ENCODE measurements at regions not wholly inside any gene's neighbourhood (a gene's known extent, or its start where the extent isn't known, plus 50 kb on each side); places are given as distances from the start of the nearest gene placed in this dataset.
A peak's percentile ranks its signal among the peaks of the same experiment; 100 is the strongest.

- H3K27ac ChIP-seq (ENCODE audit: low read length) = no peak overlapping the region
- H3K36me3 ChIP-seq (replicated peaks; ENCODE audit: insufficient read depth, low read length) = no peaks in the 10 kb centered on the region
- no peak for DNase-seq
- no peaks in the 10 kb centered on the region for H3K79me2 ChIP-seq (ENCODE audit: low read length)
- no peaks in the 10 kb centered on the region for H3F3A ChIP-seq (ENCODE audit: insufficient read depth, low read length)
- H3K9me3 ChIP-seq (replicated peaks; ENCODE audit: insufficient read depth, low read length) = no peaks in the 10 kb centered on the region
- H3K9me2 ChIP-seq (replicated peaks; ENCODE audit: insufficient read depth, low read length) = no peaks in the 10 kb centered on the region
- H3K9ac ChIP-seq (ENCODE audit: low read length) = no peak overlapping the region
- no peak overlapping the region for H3K4me3 ChIP-seq (ENCODE audit: low read length)
- no peak overlapping the region for H2AFZ ChIP-seq (ENCODE audit: low read length)
- no peaks in the 10 kb centered on the region for H3K4me1 ChIP-seq (ENCODE audit: low read length)
- TF ChIP-seq EZH2phosphoT487 (IDR thresholded peaks at IDR 0.05; ENCODE audit: low read length) (no peak), EZH2 (optimal IDR thresholded peaks at IDR 0.05; ENCODE audit: low read depth, low read length) (no peak)
- TF ChIP-seq, protein P1, sequence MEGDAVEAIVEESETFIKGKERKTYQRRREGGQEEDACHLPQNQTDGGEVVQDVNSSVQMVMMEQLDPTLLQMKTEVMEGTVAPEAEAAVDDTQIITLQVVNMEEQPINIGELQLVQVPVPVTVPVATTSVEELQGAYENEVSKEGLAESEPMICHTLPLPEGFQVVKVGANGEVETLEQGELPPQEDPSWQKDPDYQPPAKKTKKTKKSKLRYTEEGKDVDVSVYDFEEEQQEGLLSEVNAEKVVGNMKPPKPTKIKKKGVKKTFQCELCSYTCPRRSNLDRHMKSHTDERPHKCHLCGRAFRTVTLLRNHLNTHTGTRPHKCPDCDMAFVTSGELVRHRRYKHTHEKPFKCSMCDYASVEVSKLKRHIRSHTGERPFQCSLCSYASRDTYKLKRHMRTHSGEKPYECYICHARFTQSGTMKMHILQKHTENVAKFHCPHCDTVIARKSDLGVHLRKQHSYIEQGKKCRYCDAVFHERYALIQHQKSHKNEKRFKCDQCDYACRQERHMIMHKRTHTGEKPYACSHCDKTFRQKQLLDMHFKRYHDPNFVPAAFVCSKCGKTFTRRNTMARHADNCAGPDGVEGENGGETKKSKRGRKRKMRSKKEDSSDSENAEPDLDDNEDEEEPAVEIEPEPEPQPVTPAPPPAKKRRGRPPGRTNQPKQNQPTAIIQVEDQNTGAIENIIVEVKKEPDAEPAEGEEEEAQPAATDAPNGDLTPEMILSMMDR (IDR thresholded peaks at IDR 0.05; ENCODE audit: low read length) = no peak
- H4K20me1 ChIP-seq (ENCODE audit: insufficient read depth, low read length) = no peaks in the 10 kb centered on the region
- no peak overlapping the region for H3K4me2 ChIP-seq (ENCODE audit: low read depth, low read length)
- no peaks in the 10 kb centered on the region for H3K27me3 ChIP-seq (replicated peaks; ENCODE audit: insufficient read depth, low read length)
Observed at GRCh38 chr11:32310214-32310601, 125.1 kb downstream of the WT1 start.

GRCh38 chr11:32311346-32312065 is 123.8 kb downstream of the WT1 start:
- Histone ChIP-seq H3F3A (ENCODE audit: insufficient read depth, low read length) (no peaks in the 10 kb centered on the region), H3K9me2 (replicated peaks; ENCODE audit: insufficient read depth, low read length) (no peaks in the 10 kb centered on the region), H3K9me3 (replicated peaks; ENCODE audit: insufficient read depth, low read length) (no peaks in the 10 kb centered on the region), H3K4me3 (ENCODE audit: low read length) (no peak overlapping the region), H3K4me2 (ENCODE audit: low read depth, low read length) (no peak overlapping the region), H2AFZ (ENCODE audit: low read length) (no peak overlapping the region), H3K9ac (ENCODE audit: low read length) (no peak overlapping the region), H3K4me1 (ENCODE audit: low read length) (no peaks in the 10 kb centered on the region), H3K79me2 (ENCODE audit: low read length) (no peaks in the 10 kb centered on the region), H3K36me3 (replicated peaks; ENCODE audit: insufficient read depth, low read length) (no peaks in the 10 kb centered on the region), H3K27ac (ENCODE audit: low read length) (no peak overlapping the region), H3K27me3 (replicated peaks; ENCODE audit: insufficient read depth, low read length) (no peaks in the 10 kb centered on the region), H4K20me1 (ENCODE audit: insufficient read depth, low read length) (no peaks in the 10 kb centered on the region)
- TF ChIP-seq EZH2phosphoT487 (IDR thresholded peaks at IDR 0.05; ENCODE audit: low read length) = no peak
- DNase-seq = no peak

- H3K9ac ChIP-seq (ENCODE audit: low read length) = no peak overlapping the region
- no peaks in the 10 kb centered on the region for H3K79me2 ChIP-seq (ENCODE audit: low read length)
- no peaks in the 10 kb centered on the region for H3K9me3 ChIP-seq (replicated peaks; ENCODE audit: insufficient read depth, low read length)
- no peaks in the 10 kb centered on the region for H3K36me3 ChIP-seq (replicated peaks; ENCODE audit: insufficient read depth, low read length)
- no peak overlapping the region for H3K4me2 ChIP-seq (ENCODE audit: low read depth, low read length)
- H3F3A ChIP-seq (ENCODE audit: insufficient read depth, low read length) = no peaks in the 10 kb centered on the region
- no peak overlapping the region for H2AFZ ChIP-seq (ENCODE audit: low read length)
- H3K4me3 ChIP-seq (ENCODE audit: low read length) = no peak overlapping the region
- H3K4me1 ChIP-seq (ENCODE audit: low read length) = no peaks in the 10 kb centered on the region
- H3K27me3 ChIP-seq (replicated peaks; ENCODE audit: insufficient read depth, low read length) = no peaks in the 10 kb centered on the region
- no peaks in the 10 kb centered on the region for H3K9me2 ChIP-seq (replicated peaks; ENCODE audit: insufficient read depth, low read length)
- no peak for DNase-seq
- H4K20me1 ChIP-seq (ENCODE audit: insufficient read depth, low read length) = no peaks in the 10 kb centered on the region
- no peak for TF ChIP-seq EZH2 (optimal IDR thresholded peaks at IDR 0.05; ENCODE audit: low read depth, low read length)
- TF ChIP-seq, protein P1 (IDR thresholded peaks at IDR 0.05; ENCODE audit: low read length) = no peak
- no peak for TF ChIP-seq EZH2phosphoT487 (IDR thresholded peaks at IDR 0.05; ENCODE audit: low read length)
- no peak overlapping the region for H3K27ac ChIP-seq (ENCODE audit: low read length)
Observed at GRCh38 chr11:32312206-32312817, 123.0 kb downstream of the WT1 start.

DNA sequence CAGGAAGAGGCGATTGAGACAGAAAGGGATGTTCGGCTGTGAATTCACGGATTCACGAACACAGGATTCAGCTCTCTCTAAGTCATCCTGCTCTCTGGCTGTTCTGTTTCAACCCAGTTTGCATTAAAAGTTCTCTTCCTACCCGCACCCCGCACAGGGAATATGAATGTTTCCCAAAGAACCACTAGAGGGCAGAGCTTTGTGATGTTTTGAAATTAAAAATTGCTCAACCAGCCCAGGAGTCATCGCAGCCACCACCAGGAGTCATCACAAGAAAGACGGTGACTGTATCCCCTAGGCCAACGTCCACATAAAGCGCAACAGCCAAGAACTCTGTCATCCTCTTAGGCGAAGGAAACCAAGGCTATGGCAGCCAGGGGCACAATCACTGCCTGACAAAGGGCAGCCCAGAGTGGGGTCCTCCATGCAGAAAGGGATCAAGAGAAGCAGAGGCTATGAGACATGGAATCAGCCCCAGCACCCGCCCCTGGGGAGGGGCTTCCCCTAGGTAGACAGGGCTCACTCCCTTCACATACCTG is 122.4 kb downstream of the WT1 start:
- Histone ChIP-seq H3K4me2 (ENCODE audit: low read depth, low read length) (no peak overlapping the region), H3K4me3 (ENCODE audit: low read length) (no peak overlapping the region), H3F3A (ENCODE audit: insufficient read depth, low read length) (no peaks in the 10 kb centered on the region), H3K79me2 (ENCODE audit: low read length) (no peaks in the 10 kb centered on the region), H3K27me3 (replicated peaks; ENCODE audit: insufficient read depth, low read length) (no peaks in the 10 kb centered on the region), H4K20me1 (ENCODE audit: insufficient read depth, low read length) (no peaks in the 10 kb centered on the region), H3K9ac (ENCODE audit: low read length) (no peak overlapping the region), H3K4me1 (ENCODE audit: low read length) (no peaks in the 10 kb centered on the region), H3K9me2 (replicated peaks; ENCODE audit: insufficient read depth, low read length) (no peaks in the 10 kb centered on the region), H2AFZ (ENCODE audit: low read length) (peak overlapping the region; percentile 79; the same call in 1 of the 2 replicates), H3K27ac (ENCODE audit: low read length) (no peak overlapping the region), H3K9me3 (replicated peaks; ENCODE audit: insufficient read depth, low read length) (no peaks in the 10 kb centered on the region), H3K36me3 (replicated peaks; ENCODE audit: insufficient read depth, low read length) (no peaks in the 10 kb centered on the region)
- peak; percentile 63 for DNase-seq
- TF ChIP-seq, protein P1 (IDR thresholded peaks at IDR 0.05; ENCODE audit: low read length) = peak; percentile 79
- no peak for TF ChIP-seq EZH2 (optimal IDR thresholded peaks at IDR 0.05; ENCODE audit: low read depth, low read length)
- no peak for TF ChIP-seq EZH2phosphoT487 (IDR thresholded peaks at IDR 0.05; ENCODE audit: low read length)

All from MM.1S (cell line).